ENCODE measurements at regions not wholly inside any gene's neighbourhood (a gene's known extent, or its start where the extent isn't known, plus 50 kb on each side); places are given as distances from the start of the nearest gene placed in this dataset.

GRCh38 chr3:124229420-124229819, 237.5 kb upstream of the ROPN1 start (continued):
- TF ChIP-seq CHD7 (IDR thresholded peaks at IDR 0.05; ENCODE audit: insufficient replicate concordance, low read length) = no peak
- TF ChIP-seq CTCF (IDR thresholded peaks at IDR 0.05; ENCODE audit: control extremely low read depth in 1 of 3, insufficient read depth in 1 of 3, low read depth in 1 of 3, low read length in 3 of 3) = no peak
- no peak for TF ChIP-seq POU5F1 (IDR thresholded peaks at IDR 0.05; ENCODE audit: low read depth, low read length)
- TF ChIP-seq TAF7 (optimal IDR thresholded peaks at IDR 0.05; ENCODE audit: borderline replicate concordance, low read depth, low read length) = no peak
- no peak for TF ChIP-seq USF2 (IDR thresholded peaks at IDR 0.05; ENCODE audit: low read length)
- no peak for TF ChIP-seq RXRA (IDR thresholded peaks at IDR 0.05; ENCODE audit: insufficient read depth, low read depth, low read length)
- TF ChIP-seq SP4 (IDR thresholded peaks at IDR 0.05; ENCODE audit: low read length) = no peak
